Thyroid gland (tissue), 4 donors: ENCODE measurements at regions not wholly inside any gene's neighbourhood (a gene's known extent, or its start where the extent isn't known, plus 50 kb on each side); places are given as distances from the start of the nearest gene placed in this dataset.

Experiments used
- DNase-seq, 2 donors: peaks; one replicate each; pipeline ENCODE4 v3.0.0-alpha.2; 2019
- H3K27ac ChIP-seq, 3 donors: fragments of 200-600 bp; sonication (generic); 1 replicate in 2 of 3; 2 replicates in 1 of 3; pipeline ENCODE4 v1.5.1; 2016 to 2019; ENCODE audit warnings: mild to moderate bottlenecking in 1 of 3, moderate library complexity in 1 of 3
- H3K27me3 ChIP-seq: fragments of 200-600 bp; sonication (generic); one replicate; pipeline ENCODE4 v1.5.1; 2019
- H3K36me3 ChIP-seq, 2 donors: fragments of 200-600 bp; sonication (generic); one replicate each; pipeline ENCODE4 v1.5.1; 2016 to 2019
- H3K4me1 ChIP-seq, 2 donors: fragments of 200-600 bp; sonication (generic); one replicate each; pipeline ENCODE4 v1.5.1; 2017 to 2019
- H3K4me3 ChIP-seq, 3 donors: fragments of 200-600 bp; sonication (generic); replicated peaks in 1 of 3; 1 replicate in 2 of 3; 2 replicates in 1 of 3; pipeline ENCODE4 v1.5.1; 2016; ENCODE audit warnings: mild to moderate bottlenecking in 1 of 3
- H3K9me3 ChIP-seq: fragments of 200-600 bp; sonication (generic); one replicate; pipeline ENCODE4 v1.5.1; 2017
- POLR2A ChIP-seq, 2 donors: fragments of 450-650 bp; IDR thresholded peaks; one replicate each; pipeline ENCODE4 v1.6.1; 2017; ENCODE audit warnings: antibody characterized with exemption in 2 of 2, mild to moderate bottlenecking in 2 of 2, moderate library complexity in 1 of 2
- WGBS, 2 donors: methylation state at CpG; one replicate each; pipeline ENCODE4 v1.1.5; 2017; 5-methylcytosine and 5-hydroxymethylcytosine counted together
- intact Hi-C: fragments of 100-400 bp; cut with DNase I; formaldehyde crosslinking; loops from one replicate; pipeline ENCODE4 v1.15.1; 2023
- TF ChIP-seq, protein P1 (sequence below), 6 experiments: fragments of 200-600 bp in 3 of 6; fragments of 450-650 bp in 3 of 6; sonication (generic) in 3 of 6; IDR thresholded peaks; one replicate each; pipeline ENCODE4 v1.5.1; 2016 to 2019; ENCODE audit warnings: antibody characterized with exemption in 6 of 6, mild to moderate bottlenecking in 2 of 6, inconsistent platforms in 1 of 6, moderate library complexity in 1 of 6

DNA sequence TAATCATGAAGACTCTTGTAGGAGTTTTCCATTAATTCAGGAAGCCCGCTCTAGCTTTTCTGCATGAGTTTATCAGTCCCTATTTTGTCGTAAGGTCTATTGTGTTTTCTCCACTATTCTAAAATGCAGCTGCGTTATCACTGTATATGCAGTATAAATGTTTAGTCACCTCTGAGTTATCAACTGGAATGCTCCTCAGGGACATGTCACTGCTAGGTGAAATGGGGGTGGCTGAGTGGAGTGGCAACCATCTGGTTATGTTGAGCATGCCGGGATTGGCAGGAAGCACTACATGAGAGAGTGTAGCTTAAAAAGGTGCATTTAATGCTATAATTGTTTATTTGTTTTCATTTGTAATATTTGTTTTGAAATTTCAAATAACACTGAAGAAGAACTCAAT lies 285.2 kb upstream of the ELAC2 start:
- Histone ChIP-seq H3K9me3 (no peaks in the 10 kb centered on the region), H3K27ac (no peak overlapping the region), H3K27me3 (no peaks in the 10 kb centered on the region), H3K36me3 (no peaks in the 10 kb centered on the region), H3K4me1 (no peaks in the 10 kb centered on the region), H3K4me3 (no peak overlapping the region)
- intact Hi-C loops = no loop called here
- WGBS, 2 donors = 90 to 93% methylated on average over 4 of the region's 4 CpGs
- TF ChIP-seq, protein P1, sequence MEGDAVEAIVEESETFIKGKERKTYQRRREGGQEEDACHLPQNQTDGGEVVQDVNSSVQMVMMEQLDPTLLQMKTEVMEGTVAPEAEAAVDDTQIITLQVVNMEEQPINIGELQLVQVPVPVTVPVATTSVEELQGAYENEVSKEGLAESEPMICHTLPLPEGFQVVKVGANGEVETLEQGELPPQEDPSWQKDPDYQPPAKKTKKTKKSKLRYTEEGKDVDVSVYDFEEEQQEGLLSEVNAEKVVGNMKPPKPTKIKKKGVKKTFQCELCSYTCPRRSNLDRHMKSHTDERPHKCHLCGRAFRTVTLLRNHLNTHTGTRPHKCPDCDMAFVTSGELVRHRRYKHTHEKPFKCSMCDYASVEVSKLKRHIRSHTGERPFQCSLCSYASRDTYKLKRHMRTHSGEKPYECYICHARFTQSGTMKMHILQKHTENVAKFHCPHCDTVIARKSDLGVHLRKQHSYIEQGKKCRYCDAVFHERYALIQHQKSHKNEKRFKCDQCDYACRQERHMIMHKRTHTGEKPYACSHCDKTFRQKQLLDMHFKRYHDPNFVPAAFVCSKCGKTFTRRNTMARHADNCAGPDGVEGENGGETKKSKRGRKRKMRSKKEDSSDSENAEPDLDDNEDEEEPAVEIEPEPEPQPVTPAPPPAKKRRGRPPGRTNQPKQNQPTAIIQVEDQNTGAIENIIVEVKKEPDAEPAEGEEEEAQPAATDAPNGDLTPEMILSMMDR (IDR thresholded peaks at IDR 0.05) = no peak
- TF ChIP-seq POLR2A (IDR thresholded peaks at IDR 0.05) = no peak
- no peak for DNase-seq

GRCh38 chr17:13302419-13302818 lies 284.6 kb upstream of the ELAC2 start:
- Histone ChIP-seq H3K4me3 (no peak overlapping the region), H3K27me3 (no peaks in the 10 kb centered on the region), H3K36me3 (no peaks in the 10 kb centered on the region), H3K4me1 (no peaks in the 10 kb centered on the region), H3K9me3 (no peaks in the 10 kb centered on the region), H3K27ac (no peak overlapping the region)
- WGBS, 2 donors = 67 to 74% methylated on average over 3 of the region's 3 CpGs
- no peak for TF ChIP-seq POLR2A (IDR thresholded peaks at IDR 0.05)
- TF ChIP-seq, protein P1 (IDR thresholded peaks at IDR 0.05) = no peak
- DNase-seq = no peak
- intact Hi-C loops = no loop called here

DNA sequence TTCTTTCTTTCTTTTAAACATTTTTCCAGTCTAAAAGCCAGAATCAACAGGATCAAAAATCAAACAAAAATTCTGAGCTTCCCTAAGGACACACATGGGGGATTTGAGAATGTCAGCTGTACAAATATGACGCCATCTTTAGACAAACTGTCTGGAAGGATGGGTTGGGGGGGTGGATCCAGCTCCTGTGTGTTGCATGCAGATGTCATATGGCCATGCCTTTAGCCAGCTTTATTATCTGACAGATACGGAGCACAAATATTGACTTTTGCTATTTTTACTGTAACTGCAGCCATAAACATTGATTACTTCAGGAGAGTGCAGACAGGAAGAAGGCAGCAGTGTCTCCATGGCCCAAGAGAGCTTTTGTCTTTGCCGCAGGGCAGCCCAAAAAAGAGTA lies 279.4 kb upstream of the ELAC2 start:
- no peaks in the 10 kb centered on the region for H3K9me3 ChIP-seq
- DNase-seq = no peak
- TF ChIP-seq, protein P1 (IDR thresholded peaks at IDR 0.05) = no peak
- no peak for TF ChIP-seq POLR2A (IDR thresholded peaks at IDR 0.05)
- 76 to 79% methylated on average over 3 of the region's 3 CpGs for WGBS, 2 donors
- no peaks in the 10 kb centered on the region for H3K4me1 ChIP-seq
- H3K27ac ChIP-seq = no peak overlapping the region
- H3K27me3 ChIP-seq = no peaks in the 10 kb centered on the region
- no peak overlapping the region for H3K4me3 ChIP-seq
- intact Hi-C loops = no loop called here
- no peaks in the 10 kb centered on the region for H3K36me3 ChIP-seq

DNA sequence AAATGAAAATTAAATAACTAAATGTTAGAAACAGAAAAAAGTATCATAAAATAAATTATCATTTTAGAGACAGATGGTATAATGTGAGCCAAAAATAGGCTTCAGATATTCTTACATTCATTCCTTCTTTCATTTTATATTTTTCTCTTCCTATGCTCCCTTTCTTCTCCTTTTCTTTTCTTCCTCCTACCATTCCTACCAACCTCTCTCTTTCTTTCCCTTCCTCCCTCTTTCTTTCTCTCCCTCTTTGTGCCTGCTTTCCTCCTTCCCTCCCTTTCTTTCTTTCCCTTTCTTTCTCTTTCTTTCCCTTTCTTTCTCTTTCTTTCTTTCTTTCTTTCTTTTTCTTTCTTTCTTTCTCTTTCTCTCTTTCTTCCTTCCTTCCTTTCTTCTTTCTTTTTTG lies 275.6 kb upstream of the ELAC2 start:
- H3K9me3 ChIP-seq = no peaks in the 10 kb centered on the region
- DNase-seq = no peak
- no peak overlapping the region for H3K4me3 ChIP-seq
- H3K27me3 ChIP-seq = no peaks in the 10 kb centered on the region
- no peaks in the 10 kb centered on the region for H3K36me3 ChIP-seq
- no peaks in the 10 kb centered on the region for H3K4me1 ChIP-seq
- H3K27ac ChIP-seq = no peak overlapping the region
- TF ChIP-seq, protein P1 (IDR thresholded peaks at IDR 0.05) = no peak
- TF ChIP-seq POLR2A (IDR thresholded peaks at IDR 0.05) = no peak
- intact Hi-C loops = no loop called here

GRCh38 chr17:13292291-13292690 lies 274.5 kb upstream of the ELAC2 start:
- Histone ChIP-seq H3K4me1 (no peaks in the 10 kb centered on the region), H3K4me3 (no peak overlapping the region), H3K27me3 (no peaks in the 10 kb centered on the region), H3K27ac (no peak overlapping the region), H3K36me3 (no peaks in the 10 kb centered on the region), H3K9me3 (no peaks in the 10 kb centered on the region)
- 90 to 92% methylated on average over 10 of the region's 10 CpGs for WGBS, 2 donors
- no peak for DNase-seq
- TF ChIP-seq POLR2A (IDR thresholded peaks at IDR 0.05) = no peak
- TF ChIP-seq, protein P1 (IDR thresholded peaks at IDR 0.05) = no peak
- intact Hi-C loops = no loop called here
